LoVo (cell line): ENCODE measurements at regions not wholly inside any gene's neighbourhood (a gene's known extent, or its start where the extent isn't known, plus 50 kb on each side); places are given as distances from the start of the nearest gene placed in this dataset.
"Not testable (repeated sequence)": the region's sequence is repeated elsewhere in the genome, so short reads cannot be mapped to it uniquely, and the experiment has no call there.

Experiments
- DNase-seq: peaks from one replicate; pipeline ENCODE4 v3.0.0-alpha.2; 2016; ENCODE audit warnings: low spot score

DNA sequence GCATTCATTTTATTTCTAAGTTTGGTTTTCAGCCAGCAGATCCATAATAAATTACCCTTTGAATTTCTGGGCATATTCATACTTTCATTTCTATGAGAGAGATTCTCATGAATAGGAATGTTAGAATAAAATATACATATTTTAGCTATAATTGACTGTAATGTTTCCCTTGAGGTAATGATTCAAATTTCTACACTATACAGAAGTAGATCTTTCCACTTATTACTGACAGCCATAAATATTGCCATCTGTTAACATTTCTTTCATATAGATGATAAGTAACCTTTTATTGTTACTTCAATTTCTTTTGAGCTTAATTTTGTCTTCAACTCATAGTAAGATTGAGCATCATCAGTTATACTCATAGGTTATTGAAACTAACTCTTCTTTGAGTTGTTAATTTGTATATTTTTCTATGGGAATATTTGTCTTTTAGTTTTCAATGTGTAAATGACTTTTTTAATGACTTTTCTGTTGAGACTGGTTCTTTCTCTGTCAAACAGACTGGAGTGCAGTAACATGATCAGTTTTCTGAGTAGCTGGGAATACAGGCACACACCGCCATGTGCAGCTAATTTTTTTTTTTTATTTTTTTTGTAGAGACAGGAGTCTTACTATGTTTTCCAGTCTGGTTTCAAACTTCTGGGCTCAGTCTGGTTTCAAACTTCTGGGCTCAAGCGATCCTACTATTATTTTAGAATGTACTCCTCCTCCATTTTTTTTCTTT lies 991.6 kb downstream of the SLC6A15 start:
- DNase-seq = no peak

DNA sequence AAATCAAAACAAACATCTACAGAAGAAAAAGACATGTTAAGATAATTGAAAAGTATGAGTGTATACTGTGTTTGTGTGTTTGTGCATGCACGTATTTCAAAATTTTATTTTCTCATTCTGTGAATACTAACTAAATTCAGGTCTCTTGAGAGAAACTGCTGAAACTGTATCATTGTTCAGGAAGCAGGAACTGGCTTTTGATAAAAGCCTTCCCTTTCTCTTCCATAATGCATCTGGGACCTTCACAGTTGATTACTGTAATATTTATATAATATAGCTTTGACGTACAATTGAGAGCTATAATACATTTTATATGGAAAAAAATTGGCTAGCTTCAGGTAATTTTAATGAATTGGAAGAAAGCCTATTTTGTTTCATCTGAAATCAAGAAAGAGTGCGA lies 993.5 kb downstream of the SLC6A15 start:
- no peak for DNase-seq

DNA sequence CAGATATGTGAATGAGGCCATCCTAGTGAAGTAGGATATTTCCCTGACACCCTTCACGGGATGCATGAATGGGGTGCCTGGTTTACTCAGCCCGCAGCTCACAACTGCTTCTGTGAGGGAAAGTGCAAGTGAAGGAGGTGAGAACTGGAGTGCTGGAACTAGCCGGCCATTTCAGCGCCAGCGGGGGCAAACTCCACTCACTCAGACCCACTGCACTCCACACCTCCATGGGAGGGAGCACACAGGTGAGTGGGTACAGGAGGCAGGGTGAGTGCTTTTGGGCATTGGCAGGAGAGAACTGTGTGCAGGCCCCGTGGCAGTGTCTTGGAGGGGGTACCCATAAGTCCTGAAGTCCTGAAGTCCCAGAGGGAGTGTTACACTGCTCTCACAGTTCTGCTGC lies 1008.4 kb downstream of the SLC6A15 start:
- DNase-seq = no peak

DNA sequence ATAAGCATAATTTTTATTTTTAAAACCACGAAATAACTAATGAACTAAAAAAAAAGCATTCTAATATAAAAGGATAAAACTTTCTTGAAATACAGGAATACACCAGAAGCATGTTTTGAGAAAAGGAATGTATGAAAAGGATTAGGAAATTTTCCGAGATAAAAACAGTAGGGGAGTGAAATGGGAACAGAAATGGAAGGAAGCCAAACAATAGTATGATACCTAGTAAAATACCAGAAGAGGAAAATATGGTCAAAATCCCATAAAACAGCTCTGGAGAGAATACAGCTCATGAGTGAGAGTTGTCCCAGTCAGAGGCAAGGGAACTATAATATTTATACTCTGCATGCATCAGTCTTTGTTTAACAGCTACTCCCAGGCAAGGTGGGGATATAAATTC lies 1016.2 kb downstream of the SLC6A15 start:
- DNase-seq = no peak

DNA sequence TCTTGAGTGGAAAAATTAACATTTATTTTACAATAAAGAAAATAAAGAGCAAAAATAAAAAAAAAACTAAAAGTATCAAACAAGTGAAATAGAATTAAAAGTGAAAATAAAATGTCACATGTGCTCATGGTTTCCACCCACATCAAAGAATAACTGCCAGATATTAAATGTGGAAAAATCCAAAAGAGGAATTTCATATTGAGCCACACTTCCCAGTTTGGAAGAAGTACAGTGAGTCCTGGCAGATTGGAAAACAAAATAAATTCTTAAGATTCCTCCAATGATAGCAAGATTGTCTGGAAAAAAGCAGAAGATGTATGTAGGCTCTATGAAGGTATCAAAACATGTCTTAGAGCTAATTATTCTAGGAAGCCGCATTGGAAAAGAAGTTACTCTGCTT lies 1019.5 kb downstream of the SLC6A15 start:
- DNase-seq = no peak

DNA sequence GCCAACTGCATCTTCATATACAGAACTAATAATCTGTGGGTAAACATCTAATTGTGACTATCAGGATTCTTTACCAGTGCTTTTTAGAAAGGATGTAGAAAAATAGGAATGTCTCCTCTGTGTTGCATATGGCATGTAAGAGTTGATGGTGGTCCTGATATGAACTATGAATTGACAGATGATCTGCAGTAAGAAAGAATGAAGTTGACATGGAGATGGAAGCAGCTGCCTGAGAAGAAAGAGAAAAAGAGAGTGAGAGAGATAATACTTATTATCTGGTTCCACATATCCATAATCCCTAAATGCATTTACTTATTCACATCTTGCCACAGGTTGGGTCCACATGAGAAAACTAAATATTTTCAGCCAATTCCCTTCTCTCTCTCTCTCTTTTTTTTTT lies 1022.9 kb downstream of the SLC6A15 start:
- no peak for DNase-seq

DNA sequence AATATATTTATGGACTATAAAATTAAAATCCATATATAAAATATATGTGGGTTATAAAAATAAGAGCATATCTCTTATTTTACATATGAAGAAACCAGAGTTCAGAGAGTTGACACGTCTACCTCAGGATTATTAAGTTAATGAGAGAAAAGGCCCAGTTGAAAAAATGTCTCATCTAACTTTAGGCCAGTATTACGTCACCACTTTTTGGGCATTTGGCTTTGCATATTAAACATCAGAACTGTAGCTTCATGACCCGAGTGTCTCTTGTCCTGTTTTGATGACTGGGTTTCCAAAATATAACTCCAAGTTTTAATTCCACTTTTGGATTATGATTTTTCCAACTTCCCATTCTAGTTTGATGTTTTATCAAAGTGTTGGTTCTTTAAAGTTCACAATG lies 1026.1 kb downstream of the SLC6A15 start:
- no peak for DNase-seq

DNA sequence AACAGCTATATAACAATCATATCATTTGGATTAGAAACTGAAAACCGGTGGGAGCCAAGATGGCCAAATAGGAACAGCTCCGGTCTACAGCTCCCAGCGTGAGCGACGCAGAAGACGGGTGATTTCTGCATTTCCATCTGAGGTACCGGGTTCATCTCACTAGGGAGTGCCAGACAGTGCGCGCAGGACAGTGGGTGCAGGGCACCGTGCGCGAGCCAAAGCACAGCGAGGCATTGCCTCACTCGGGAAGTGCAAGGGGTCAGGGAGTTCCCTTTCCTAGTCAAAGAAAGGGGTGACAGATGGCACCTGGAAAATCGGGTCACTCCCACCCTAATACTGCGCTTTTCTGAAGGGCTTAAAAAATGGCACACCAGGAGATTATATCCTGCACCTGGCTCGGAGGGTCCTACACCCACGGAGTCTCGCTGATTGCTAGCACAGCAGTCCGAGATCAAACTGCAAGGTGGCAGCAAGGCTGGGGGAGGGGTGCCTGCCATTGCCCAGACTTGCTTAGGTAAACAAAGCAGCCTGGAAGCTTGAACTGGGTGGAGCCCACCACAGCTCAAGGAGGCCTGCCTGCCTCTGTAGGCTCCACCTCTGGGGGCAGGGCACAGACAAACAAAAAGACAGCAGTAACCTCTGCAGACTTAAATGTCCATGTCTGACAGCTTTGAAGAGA lies 1041.5 kb downstream of the SLC6A15 start:
- DNase-seq = not testable (repeated sequence)

DNA sequence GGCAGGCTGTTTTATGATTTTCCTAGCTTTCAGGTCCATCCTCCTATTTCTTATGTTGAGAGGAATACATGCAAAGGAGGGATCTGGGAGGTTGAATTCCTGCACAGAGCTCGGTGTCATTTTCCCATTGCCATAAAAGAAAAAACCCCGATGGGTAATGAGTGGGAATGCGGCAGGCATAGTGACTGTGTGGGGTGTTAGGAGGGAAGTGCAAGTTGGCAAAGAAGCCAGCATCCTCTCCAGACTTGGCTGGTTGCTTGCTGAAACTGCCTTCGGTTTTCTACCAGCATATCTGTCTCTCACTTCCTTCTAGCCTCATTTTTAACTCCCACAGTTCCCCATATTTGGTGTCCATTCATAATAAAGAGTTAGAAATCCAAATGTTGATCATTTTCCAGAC lies 1046.1 kb downstream of the SLC6A15 start:
- DNase-seq = no peak

DNA sequence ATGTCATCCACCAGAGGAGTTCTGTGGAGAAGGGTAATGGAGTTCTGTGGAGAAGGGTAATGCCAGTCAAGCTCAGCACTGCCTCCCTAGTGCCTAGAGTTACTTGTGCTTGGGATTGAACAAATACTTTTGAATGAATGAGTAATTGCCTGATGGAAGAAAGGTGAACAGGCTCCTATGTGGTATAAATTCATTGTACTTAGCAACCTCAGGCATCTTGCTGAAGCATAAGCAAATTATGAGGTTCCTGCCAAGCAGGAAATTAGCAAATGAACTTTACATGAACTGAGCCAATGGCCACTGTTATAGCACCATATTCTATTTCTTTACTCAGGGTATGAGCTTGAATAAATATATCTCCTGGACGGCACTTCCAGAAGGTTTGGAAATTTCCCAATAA lies 1047.2 kb downstream of the SLC6A15 start:
- no peak for DNase-seq

DNA sequence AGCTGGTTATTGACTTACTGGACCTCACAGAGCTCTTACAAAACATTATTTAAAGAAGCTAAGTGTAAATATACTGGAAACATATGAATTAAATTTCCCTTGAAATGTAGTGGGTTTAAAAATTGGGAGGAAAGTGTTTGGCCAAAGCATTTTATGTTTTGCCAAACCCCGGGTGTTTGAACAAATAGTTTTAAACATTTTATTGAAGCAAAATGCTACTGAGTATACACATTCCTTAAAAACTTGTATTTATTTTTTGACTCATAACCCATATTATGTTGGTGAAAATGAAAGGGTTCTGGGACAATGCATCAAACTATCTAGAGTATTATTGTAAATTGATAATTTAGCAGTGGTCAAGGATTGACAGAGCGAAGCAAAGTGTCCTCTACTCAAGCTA lies 1048.5 kb downstream of the SLC6A15 start:
- DNase-seq = no peak

DNA sequence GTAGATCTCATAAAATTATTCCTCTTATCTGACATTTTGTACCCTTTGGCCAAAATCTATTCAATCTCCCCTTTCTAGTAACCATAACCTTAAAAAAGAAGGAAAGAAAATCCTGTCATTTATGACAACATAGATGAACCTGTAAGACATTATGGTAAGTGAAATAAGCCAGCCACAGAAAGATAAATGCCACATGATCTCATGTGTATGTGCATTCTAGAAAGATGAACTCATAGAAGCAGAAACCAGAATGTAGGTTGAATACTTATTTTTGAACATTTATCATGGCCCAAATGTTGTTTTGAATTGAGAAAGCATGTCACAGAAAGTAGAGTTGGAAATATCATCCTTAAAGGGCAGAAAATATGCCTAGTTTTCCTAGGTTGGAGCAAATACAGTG lies 1053.6 kb downstream of the SLC6A15 start:
- DNase-seq = no peak

DNA sequence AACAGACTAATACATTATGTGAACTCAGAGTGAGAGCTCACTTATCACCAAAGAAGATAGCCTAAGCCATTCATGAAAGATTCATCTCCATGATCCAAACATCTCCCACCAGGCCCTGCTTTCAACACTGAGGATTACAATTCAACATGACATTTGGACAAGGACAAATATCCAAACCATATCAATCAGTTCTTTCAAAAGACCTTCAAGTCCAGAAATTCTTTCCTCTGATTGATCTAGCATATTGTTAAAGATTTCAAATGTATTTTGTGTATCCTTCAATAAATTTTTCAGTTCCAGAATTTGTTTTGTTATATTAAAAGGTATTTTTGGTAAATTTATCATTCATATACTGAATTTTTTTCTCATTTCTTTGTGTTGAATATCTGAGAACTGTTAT lies 1055.8 kb downstream of the SLC6A15 start:
- DNase-seq = no peak

DNA sequence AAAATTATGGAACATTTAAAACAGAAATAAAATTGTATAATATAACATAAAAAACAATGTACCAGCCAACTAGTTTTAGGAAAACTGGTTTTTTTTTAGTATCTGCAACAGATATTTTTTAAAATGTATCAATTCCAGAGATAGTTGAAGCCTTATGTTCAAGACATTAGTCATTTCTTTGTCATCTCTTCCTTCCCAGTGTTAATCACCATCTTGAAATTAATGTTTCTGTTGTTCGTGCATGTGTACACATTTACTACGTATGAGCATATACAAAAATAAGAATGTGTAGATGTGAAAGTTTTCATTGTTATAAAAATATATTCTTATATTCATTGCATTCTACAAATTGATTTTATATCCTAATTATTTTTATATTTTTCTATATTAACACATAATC lies 1062.1 kb downstream of the SLC6A15 start:
- no peak for DNase-seq

DNA sequence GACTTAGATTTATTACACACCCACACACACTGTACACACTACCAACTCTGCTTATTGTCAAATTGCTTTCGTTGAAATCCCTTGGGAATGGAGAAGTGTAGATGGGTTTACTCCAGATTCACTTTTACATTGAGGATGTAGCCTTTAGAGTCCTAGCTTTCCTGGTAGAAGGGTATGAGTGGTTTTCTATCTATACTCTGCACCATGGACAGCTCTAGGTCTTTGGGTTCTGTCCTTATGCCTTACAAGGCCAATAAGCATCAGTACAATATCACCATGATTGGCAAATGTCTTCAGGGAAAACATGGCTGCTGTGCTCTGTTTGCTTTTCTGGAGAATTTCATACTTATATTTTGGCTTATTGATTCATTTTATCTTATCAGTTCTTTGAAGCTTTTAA lies 1063.9 kb downstream of the SLC6A15 start:
- DNase-seq = no peak

DNA sequence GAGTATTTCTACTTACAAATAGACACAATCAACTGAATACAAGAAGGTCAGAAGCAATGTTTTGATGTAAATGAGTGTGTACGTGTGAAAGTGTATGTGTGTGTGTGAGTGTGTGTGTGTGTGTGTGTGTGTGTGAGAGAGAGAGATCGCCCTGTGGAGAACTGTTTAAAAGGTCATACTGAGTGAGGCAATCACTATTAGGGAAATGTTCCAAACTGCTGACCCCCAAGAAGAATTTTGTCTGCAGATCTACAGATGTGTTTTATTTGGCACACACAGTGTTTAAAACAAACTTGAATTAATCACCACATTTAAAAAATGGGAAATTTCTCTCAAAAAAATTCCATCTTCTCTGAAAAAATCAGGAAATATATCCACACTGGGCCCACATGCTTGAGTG lies 1069.1 kb downstream of the SLC6A15 start:
- DNase-seq = no peak

DNA sequence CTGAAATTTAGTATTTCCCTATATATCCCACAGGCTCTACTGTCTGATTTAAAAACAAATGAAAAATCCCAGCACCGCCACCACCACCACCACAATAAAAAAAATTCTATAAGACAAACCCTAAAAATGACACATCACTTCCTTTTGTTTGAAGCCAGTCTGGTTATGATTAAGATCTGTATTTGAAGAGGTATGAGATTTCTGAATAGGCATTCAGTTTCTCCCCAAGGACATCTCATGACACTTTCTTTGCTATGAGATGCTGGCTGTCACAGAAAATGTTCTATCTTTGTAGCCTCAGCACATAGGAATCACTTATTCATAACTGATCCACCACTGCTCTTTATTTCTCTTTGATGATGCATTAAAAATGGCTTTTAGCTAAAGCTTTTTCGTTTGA lies 1071.0 kb downstream of the SLC6A15 start:
- no peak for DNase-seq

DNA sequence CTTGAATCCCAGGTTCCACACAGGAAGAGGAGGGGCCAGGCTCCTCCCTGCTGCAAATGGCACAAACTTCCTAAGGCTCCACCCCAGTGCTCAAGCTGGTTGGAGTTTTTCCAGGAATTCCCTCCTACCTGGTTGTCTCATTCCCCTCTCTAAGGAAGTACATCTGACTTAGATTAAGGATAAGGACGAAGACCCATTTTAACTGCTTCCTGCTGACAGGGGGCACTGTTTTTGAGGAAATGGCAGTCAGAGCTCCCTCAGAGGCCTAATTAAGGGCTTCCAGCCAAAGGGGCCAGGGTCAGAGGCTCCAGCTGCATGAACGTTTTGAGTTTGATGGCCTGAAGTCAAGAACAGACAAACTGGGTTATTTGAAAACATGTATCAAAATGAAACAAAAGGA lies 1084.7 kb downstream of the SLC6A15 start:
- no peak for DNase-seq

DNA sequence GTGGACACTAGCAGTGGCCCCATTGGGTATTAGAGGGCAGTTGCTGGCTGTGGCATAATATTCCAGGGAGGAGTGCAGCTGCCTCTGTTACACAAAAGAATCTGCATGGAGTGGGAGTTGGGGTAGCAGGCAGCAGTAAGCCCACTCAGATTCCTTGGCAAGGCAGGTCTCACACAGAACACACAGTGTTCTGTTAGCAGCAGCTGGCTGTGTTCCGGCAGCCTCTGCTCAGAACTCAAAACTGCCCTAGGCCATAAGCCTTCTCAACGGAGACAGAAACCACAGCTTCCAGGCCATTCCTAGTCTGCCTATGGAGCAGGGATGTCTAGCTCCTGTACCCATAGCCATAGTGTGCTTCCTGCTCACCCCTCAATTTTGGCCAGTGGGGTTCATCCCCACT lies 1085.4 kb downstream of the SLC6A15 start:
- DNase-seq = no peak

DNA sequence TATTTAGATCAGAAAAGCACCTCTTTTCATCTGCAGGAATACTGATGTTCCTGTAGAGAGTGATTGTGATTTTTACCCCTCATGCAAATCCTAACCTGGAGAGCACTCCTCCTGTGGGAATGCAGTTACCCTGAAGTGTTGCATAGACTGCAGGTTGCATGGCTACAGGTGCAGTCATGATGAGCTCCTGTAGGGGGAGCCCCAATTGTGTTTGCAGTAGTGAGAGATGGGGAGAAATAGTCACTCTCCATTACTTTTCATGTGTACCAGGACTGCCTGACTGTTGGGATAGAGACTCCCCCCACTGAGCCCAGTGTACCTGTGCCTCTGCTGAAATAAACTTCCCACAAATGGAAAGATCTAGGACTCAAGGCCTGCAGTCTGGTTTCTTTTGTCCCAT lies 1086.5 kb downstream of the SLC6A15 start:
- peak; percentile 48 for DNase-seq

DNA sequence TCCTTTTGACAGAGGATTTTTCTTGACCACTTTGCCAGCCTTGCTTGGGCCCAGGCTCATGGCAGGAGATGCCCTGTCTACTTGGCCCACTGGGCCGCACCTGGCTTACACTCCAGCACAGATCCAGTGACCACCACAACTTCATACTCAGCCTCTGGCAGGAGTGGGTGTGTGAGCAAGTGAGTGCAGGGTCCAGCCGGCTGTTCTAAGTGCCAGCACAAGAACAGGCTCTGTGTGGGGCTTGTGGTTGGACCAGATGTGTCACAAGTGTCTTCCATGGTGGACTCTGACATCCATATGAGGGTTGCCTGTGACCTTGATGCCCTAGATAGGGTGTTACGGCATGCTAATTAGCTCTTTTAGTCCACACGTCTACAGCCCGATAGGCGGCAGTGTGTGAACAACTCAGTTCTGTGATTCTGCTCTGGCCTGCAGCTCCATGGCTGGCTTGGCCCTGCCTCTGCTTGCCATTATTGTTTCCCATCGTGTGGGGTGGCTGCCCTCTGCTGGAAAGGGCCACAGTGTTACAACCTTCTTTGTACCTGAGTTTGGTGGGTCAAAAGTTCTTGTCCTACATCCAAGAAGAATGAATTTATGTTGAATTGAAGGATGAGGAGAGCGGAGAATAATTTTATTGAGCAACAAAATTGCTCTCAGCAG lies 1089.1 kb downstream of the SLC6A15 start:
- peak; percentile 23 for DNase-seq

DNA sequence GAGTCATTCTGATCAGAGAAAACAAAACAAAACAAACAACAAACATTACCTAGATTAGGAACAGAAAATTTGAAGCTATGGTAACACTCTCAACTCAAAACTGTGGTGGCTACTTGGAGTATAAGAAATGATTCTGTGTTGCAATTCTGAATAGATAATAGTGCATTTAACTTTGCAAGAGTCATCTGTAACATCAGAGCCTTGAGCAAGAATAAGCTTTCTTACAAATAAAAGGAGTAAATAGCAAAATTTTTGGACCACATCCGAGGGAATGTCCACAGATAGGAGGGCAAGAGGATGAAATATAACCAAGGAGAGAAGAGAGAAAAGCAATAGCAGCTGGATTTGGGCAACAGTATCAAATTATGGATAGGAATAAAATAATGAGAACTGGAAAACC lies 1090.6 kb downstream of the SLC6A15 start:
- DNase-seq = no peak

DNA sequence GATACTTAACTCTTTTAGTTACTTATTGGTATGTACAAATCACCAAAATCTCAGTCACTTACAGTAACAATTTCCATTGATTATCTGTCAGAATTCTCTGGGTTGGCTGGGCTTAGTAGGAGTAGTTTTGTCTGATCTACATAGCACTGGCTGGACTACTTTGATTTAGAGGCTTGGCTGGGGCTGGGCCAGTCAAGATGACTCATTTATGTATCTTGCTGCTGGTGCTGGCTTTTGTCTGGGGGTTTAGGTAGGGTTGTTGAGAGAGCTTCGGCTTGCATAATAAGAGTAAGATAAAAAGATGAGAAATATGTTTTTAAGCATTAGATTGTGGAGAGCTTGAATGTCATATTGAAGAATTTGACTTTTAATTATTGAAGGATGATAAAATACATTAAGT lies 1093.7 kb downstream of the SLC6A15 start:
- peak; percentile 24 for DNase-seq

DNA sequence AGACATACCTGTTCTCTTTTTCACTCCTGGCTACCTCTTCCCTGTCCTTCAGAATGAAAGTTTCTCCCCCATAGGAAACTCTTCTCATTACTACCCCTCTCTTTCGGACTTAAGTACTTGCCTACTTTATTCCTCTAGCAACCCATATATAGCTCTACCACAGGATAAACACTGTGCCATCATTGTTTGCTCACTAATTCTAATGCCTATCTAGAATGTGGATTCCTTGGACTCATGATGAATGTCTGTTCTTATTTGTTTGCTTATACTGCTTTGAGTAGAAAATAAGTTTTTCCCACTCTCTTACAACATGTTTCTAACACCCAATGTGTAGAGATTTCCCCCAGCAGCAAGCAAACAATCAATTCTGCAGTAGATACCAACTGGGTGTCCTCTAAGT lies 1094.9 kb downstream of the SLC6A15 start:
- no peak for DNase-seq
